NT2/D1 (cell line): ENCODE measurements at regions not wholly inside any gene's neighbourhood (a gene's known extent, or its start where the extent isn't known, plus 50 kb on each side); places are given as distances from the start of the nearest gene placed in this dataset.
"Not testable (repeated sequence)": the region's sequence is repeated elsewhere in the genome, so short reads cannot be mapped to it uniquely, and the experiment has no call there.

Experiments
- DNase-seq: peaks from one replicate; pipeline ENCODE4 v3.0.0-alpha.2; 2011; ENCODE audit warnings: low read depth, low spot score
- H3K27me3 ChIP-seq: 2 replicates; pipeline ENCODE4 v1.6.0; 2011; ENCODE audit warnings: mild to moderate bottlenecking; ENCODE audit not compliant: insufficient read length, insufficient read depth
- H3K36me3 ChIP-seq: 2 replicates; pipeline ENCODE4 v1.6.1; 2011; ENCODE audit warnings: mild to moderate bottlenecking, low read length, mixed read lengths; ENCODE audit not compliant: insufficient read depth, insufficient read length
- H3K4me1 ChIP-seq: 2 replicates; pipeline ENCODE4 v1.5.1; 2011; ENCODE audit not compliant: insufficient read depth, insufficient read length
- H3K4me3 ChIP-seq: 2 replicates; pipeline ENCODE4 v1.5.1; 2011; ENCODE audit warnings: low read depth; ENCODE audit not compliant: insufficient read length
- H3K9ac ChIP-seq: 2 replicates; pipeline ENCODE4 v1.6.0; 2011; ENCODE audit warnings: low read depth; ENCODE audit not compliant: insufficient read length
- H3K9me3 ChIP-seq: 2 replicates; pipeline ENCODE4 v1.5.1; 2011; ENCODE audit warnings: mild to moderate bottlenecking, low read length; ENCODE audit not compliant: insufficient read depth
- SUZ12 ChIP-seq: IDR thresholded peaks from 2 replicates; pipeline ENCODE4 v1.6.1; 2011; ENCODE audit not compliant: insufficient read length, insufficient read depth; ENCODE audit errors: extremely low read depth
- YY1 ChIP-seq: IDR thresholded peaks from 2 replicates; pipeline ENCODE4 v1.6.1; 2011; ENCODE audit not compliant: insufficient read length, insufficient read depth
- ZNF274 ChIP-seq: IDR thresholded peaks from 2 replicates; pipeline ENCODE4 v1.6.1; 2011; ENCODE audit warnings: mild to moderate bottlenecking, low read depth, low read length

DNA sequence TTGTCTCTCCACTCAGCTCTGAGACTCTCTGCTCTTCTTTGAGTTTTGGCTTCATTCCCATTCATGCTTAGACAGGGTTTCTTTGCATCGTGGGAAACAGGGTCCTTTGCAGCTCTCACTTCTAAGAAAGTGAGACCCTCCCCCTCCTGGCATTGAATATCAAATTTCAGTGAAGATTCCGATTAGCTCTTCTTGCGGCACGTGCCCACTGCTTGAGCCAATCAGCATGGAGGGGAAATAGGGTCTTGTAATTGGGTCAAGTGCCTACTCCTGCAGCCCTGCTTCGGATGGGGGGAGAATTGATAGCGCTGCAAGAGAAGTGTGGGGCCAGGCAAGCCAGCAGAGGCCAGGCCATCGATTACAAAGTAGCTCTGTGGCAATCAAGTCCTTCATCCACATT lies 69.6 kb downstream of the TFAP2C start:
- Histone ChIP-seq H3K4me1 (peaks cover 6% of the 10 kb centered on the region), H3K9me3 (no peaks in the 10 kb centered on the region), H3K27me3 (no peaks in the 10 kb centered on the region), H3K36me3 (no peaks in the 10 kb centered on the region), H3K9ac (no peak overlapping the region), H3K4me3 (no peak overlapping the region)
- TF ChIP-seq YY1 (no peak), ZNF274 (no peak), SUZ12 (no peak)
- no peak for DNase-seq

DNA sequence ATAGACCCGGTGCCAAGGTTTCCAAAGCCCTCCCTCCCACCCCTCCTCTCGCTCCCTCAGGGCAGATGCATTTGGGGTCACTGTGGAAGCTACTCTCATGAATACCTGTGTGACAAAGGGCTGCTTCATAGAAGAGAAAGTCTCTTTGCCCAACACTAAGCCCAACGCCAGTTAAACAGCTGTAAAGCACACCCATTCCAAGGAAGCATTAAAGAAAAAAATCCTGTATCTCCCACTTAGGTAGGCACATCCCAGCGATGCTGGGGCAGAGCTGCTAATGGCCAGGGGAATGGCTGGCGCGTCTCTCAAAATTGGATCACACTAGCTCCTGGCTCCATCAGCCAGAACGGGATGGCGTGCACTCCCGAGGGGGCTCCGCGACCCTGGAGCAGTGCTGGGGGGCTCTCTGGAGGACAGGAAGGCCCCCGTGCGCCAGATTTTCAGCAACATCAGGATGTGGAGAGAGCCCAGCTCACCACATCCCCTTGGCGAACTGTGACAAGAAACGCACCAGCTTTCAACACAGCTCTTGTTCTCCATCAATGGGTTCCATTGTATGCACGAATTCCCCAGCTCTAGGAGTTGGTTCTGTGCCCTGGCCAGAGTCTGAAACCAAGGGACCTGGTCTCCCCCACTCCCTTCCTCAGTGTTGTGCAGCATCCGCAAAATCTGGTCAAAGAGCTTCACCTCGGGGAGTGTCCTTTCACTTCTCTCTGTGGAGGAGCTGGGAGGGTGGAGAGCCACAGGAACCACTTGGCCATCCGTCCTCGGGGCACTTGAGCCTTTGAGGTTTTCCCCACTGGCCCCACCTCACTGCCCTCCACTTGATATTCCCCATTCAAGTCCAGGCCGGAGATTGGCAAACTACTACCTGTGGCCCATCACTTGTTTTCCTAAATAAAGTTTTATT lies 74.1 kb downstream of the TFAP2C start:
- TF ChIP-seq YY1 (no peak), SUZ12 (no peak), ZNF274 (no peak)
- Histone ChIP-seq H3K27me3 (no peaks in the 10 kb centered on the region), H3K4me3 (no peak overlapping the region), H3K36me3 (no peaks in the 10 kb centered on the region), H3K9me3 (no peaks in the 10 kb centered on the region), H3K4me1 (peaks cover 8% of the 10 kb centered on the region), H3K9ac (no peak overlapping the region)
- DNase-seq: no peak

GRCh38 chr20:56706867-56707360 lies 77.8 kb downstream of the TFAP2C start:
- no peak overlapping the region for H3K9ac ChIP-seq
- DNase-seq: no peak

DNA sequence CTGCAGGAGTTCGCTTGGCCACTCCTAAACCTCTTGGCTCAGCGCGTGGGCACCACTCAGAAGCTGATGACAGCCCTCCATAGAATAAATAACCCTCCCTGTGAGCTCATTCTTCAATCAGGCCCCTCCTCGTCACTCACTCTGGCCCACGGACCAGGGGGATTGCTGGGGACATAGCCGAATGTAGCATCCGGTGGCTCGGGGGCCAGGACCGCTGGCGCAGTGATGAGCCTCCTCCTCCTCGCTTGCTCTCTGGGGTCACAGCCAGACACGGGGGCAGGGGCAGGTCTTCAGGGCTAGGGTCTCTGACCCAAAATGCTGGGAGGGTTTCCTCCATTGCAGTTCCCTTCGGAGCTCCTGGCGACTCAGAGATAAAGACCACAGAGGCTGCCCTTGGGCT lies 79.9 kb downstream of the TFAP2C start:
- H3K4me1 ChIP-seq: peaks cover 5% of the 10 kb centered on the region
- H3K36me3 ChIP-seq: no peaks in the 10 kb centered on the region
- no peaks in the 10 kb centered on the region for H3K27me3 ChIP-seq
- H3K9ac ChIP-seq: no peak overlapping the region
- H3K4me3 ChIP-seq: no peak overlapping the region
- TF ChIP-seq SUZ12 (no peak), YY1 (no peak), ZNF274 (no peak)
- no peak for DNase-seq
- no peaks in the 10 kb centered on the region for H3K9me3 ChIP-seq

More at GRCh38 chr20:56706867-56707360, 77.8 kb downstream of the TFAP2C start:
- Histone ChIP-seq H3K4me1 (peaks cover 7% of the 10 kb centered on the region), H3K36me3 (no peaks in the 10 kb centered on the region), H3K27me3 (no peaks in the 10 kb centered on the region), H3K9me3 (no peaks in the 10 kb centered on the region), H3K4me3 (no peak overlapping the region)
- TF ChIP-seq YY1: no peak
- no peak for TF ChIP-seq SUZ12
- no peak for TF ChIP-seq ZNF274

- DNase-seq: no peak
- H3K9me3 ChIP-seq: no peaks in the 10 kb centered on the region
- H3K27me3 ChIP-seq: no peaks in the 10 kb centered on the region
- no peak overlapping the region for H3K4me3 ChIP-seq
- TF ChIP-seq YY1: no peak
- H3K36me3 ChIP-seq: no peaks in the 10 kb centered on the region
- H3K4me1 ChIP-seq: peaks cover 9% of the 10 kb centered on the region
- no peak overlapping the region for H3K9ac ChIP-seq
These were observed 81.0 kb downstream of the TFAP2C start for GRCh38 chr20:56710125-56710524.

DNA sequence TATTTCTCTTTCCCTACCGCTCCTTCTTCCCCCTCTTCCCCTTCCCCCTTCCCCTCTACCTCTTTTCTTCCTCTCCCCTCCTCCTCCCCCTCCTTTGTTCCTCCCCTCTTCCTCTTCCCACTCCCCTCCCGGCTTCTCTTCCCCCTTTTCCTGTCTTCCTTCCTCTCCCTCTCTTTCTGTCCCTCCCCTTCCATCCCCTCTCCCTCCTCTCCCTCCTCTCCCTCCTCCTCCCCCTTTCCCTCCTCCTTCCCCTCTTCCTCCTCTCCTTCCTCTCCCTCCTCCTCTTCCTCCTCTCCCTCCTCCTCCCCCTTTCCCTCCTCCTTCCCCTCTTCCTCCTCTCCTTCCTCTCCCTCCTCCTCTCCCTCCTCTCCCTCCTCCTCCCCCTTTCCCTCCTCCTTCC lies 81.5 kb downstream of the TFAP2C start:
- peaks cover 10% of the 10 kb centered on the region for H3K4me1 ChIP-seq
- H3K9me3 ChIP-seq, H3K4me3 ChIP-seq, DNase-seq, H3K27me3 ChIP-seq, H3K36me3 ChIP-seq, H3K9ac ChIP-seq: not testable (repeated sequence)

GRCh38 chr20:56711018-56711417 lies 81.9 kb downstream of the TFAP2C start:
- Histone ChIP-seq H3K4me3 (no peak overlapping the region), H3K4me1 (peaks cover 10% of the 10 kb centered on the region), H3K9ac (no peak overlapping the region), H3K27me3 (no peaks in the 10 kb centered on the region), H3K36me3 (no peaks in the 10 kb centered on the region), H3K9me3 (no peaks in the 10 kb centered on the region)
- TF ChIP-seq SUZ12: no peak
- TF ChIP-seq ZNF274: no peak
- TF ChIP-seq YY1: no peak
- DNase-seq: no peak

GRCh38 chr20:56715309-56715708 lies 86.2 kb downstream of the TFAP2C start:
- Histone ChIP-seq H3K9ac (peak overlapping the region; percentile 15), H3K4me1 (peaks cover 8% of the 10 kb centered on the region), H3K4me3 (no peak overlapping the region), H3K36me3 (no peaks in the 10 kb centered on the region), H3K9me3 (no peaks in the 10 kb centered on the region), H3K27me3 (no peaks in the 10 kb centered on the region)
- DNase-seq: no peak
- TF ChIP-seq SUZ12 (no peak), ZNF274 (no peak), YY1 (no peak)
